GM18508 (cell line): ENCODE measurements at regions not wholly inside any gene's neighbourhood (a gene's known extent, or its start where the extent isn't known, plus 50 kb on each side); places are given as distances from the start of the nearest gene placed in this dataset.
"Not testable (repeated sequence)": the region's sequence is repeated elsewhere in the genome, so short reads cannot be mapped to it uniquely, and the experiment has no call there.

Source experiments
- ATAC-seq: cut with Tn5 transposase; IDR thresholded peaks from one replicate; pipeline ENCODE4 v1.9.1; 2021; ENCODE audit warnings: moderate number of reproducible peaks; ENCODE audit not compliant: insufficient read depth, unreplicated experiment

- no peak for ATAC-seq
Measured at GRCh38 chr5:126099077-126099476, 324.1 kb upstream of the GRAMD2B start.

- ATAC-seq, result no peak
Measured at GRCh38 chr5:126100767-126101166, 322.4 kb upstream of the GRAMD2B start.

GRCh38 chr5:126101901-126102300, 321.3 kb upstream of the GRAMD2B start:
- ATAC-seq, result no peak

GRCh38 chr5:126103050-126103449, 320.2 kb upstream of the GRAMD2B start:
- ATAC-seq, result no peak

GRCh38 chr5:126103868-126104267, 319.3 kb upstream of the GRAMD2B start:
- no peak for ATAC-seq

- ATAC-seq, result no peak
Measured at GRCh38 chr5:126104341-126104740, 318.9 kb upstream of the GRAMD2B start.

- ATAC-seq, result no peak
Measured at GRCh38 chr5:126104951-126105350, 318.3 kb upstream of the GRAMD2B start.

GRCh38 chr5:126106029-126106428, 317.2 kb upstream of the GRAMD2B start:
- ATAC-seq, result no peak

GRCh38 chr5:126107381-126107780, 315.8 kb upstream of the GRAMD2B start:
- no peak for ATAC-seq

GRCh38 chr5:126108470-126108869, 314.7 kb upstream of the GRAMD2B start:
- no peak for ATAC-seq

- no peak for ATAC-seq
Measured at GRCh38 chr5:126115059-126115629, 308.1 kb upstream of the GRAMD2B start.

GRCh38 chr5:126117044-126117443, 306.2 kb upstream of the GRAMD2B start:
- no peak for ATAC-seq

GRCh38 chr5:126119887-126120442, 303.2 kb upstream of the GRAMD2B start:
- no peak for ATAC-seq

GRCh38 chr5:126120939-126121338, 302.3 kb upstream of the GRAMD2B start:
- no peak for ATAC-seq

GRCh38 chr5:126122942-126123341, 300.3 kb upstream of the GRAMD2B start:
- ATAC-seq, result no peak

- ATAC-seq, result no peak
Measured at GRCh38 chr5:126124706-126125345, 298.4 kb upstream of the GRAMD2B start.

GRCh38 chr5:126125407-126125806, 297.8 kb upstream of the GRAMD2B start:
- no peak for ATAC-seq

- no peak for ATAC-seq
Measured at GRCh38 chr5:126126574-126126973, 296.6 kb upstream of the GRAMD2B start.

GRCh38 chr5:126127371-126127770, 295.8 kb upstream of the GRAMD2B start:
- not testable (repeated sequence) for ATAC-seq

- ATAC-seq, result no peak
Measured at GRCh38 chr5:126129431-126129830, 293.8 kb upstream of the GRAMD2B start.

GRCh38 chr5:126133424-126133823, 289.8 kb upstream of the GRAMD2B start:
- ATAC-seq, result no peak

- ATAC-seq, result no peak
Measured at GRCh38 chr5:126137891-126138280, 285.3 kb upstream of the GRAMD2B start.
